ENCODE measurements at regions not wholly inside any gene's neighbourhood (a gene's known extent, or its start where the extent isn't known, plus 50 kb on each side); places are given as distances from the start of the nearest gene placed in this dataset.
"Not testable (repeated sequence)": the region's sequence is repeated elsewhere in the genome, so short reads cannot be mapped to it uniquely, and the experiment has no call there.

DNA sequence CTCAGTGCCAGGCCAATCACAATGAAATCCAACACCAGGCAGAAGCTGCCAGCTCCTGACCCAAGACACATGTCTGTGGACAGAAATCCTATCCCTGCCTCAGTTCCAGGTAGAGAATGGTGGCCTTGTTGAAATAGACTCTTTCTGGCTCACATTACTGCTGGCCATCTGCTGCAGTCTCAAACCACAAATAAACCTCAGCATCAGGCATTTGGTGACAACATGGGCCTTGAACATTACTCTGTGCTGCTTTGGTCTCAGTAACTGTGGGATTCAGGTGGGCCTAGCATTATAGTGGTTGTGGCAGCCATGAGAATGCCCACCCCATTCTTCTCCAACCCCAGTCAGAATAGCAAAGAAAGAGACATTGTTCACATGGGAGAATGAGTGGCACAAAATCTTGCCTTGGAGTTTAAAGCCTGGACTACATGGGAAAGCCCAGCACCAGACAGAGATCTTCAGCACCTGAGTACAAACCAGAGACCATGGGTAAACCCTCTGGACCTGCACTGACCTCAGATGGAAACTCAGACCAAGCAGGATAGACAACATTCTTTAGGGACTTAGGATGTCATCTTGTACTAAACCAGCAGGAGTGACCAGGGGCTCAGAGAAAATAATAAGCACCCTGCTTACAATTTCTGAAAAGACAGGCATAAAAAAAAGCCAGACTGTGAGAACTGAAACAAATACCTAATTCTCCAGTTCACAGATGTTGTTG, 50.4 kb upstream of the TRAM1L1 start:
- Histone ChIP-seq H3K36me3 (ENCODE audit: insufficient read depth, low read length) (no peaks in the 10 kb centered on the region), H3K27me3 (ENCODE audit: insufficient read depth, low read length) (no peaks in the 10 kb centered on the region), H3K4me1 (ENCODE audit: insufficient read depth, low read length) (peaks cover 3% of the 10 kb centered on the region), H2AFZ (ENCODE audit: low read depth, low read length) (no peak overlapping the region), H3K9me3 (ENCODE audit: low read length) (no peaks in the 10 kb centered on the region), H3K4me3 (ENCODE audit: low read length) (no peak overlapping the region)

DNA sequence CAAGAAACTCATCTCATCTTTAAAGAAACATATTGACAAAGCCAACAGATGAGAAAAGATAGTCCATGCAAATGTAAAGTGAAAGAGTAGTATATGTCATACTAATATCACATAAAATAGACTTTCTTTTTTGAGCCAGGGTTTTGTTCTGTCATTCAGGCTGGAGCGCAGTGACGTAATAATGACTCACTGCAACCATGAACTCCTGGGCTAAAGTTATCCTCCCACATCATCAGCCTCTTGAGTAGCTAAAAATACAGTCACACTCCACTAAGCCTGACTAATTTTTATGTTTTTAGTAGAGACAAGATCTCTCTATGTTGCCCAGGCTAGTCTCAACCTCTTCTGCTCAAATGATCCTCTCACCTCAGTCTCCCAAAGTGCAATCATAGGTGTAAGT, 51.8 kb upstream of the TRAM1L1 start:
- Histone ChIP-seq H3K4me1 (ENCODE audit: insufficient read depth, low read length) (peaks cover 3% of the 10 kb centered on the region), H3K27me3 (ENCODE audit: insufficient read depth, low read length) (no peaks in the 10 kb centered on the region), H2AFZ (ENCODE audit: low read depth, low read length) (no peak overlapping the region), H3K9me3 (ENCODE audit: low read length) (no peaks in the 10 kb centered on the region), H3K4me3 (ENCODE audit: low read length) (no peak overlapping the region), H3K36me3 (ENCODE audit: insufficient read depth, low read length) (no peaks in the 10 kb centered on the region)

DNA sequence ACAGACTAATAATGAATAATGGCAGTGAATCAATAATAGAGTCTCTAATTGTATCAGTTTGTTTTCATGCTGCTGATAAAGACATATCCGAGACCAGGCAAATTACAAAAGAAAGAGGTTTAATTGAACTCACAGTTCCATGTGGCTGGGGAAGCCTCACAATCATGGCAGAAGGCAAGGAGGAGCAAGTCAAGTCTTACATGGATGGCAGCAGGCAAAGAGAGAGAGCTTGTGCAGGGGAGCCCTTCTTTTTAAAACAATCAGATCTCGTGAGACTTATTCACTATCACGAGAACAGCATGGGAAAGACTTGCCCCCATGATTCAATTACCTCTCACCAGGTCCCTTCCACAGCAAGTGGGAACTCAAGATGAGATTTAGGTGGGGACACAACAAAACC, 53.4 kb upstream of the TRAM1L1 start:
- H3K4me3 ChIP-seq (ENCODE audit: low read length); H3K9me3 ChIP-seq (ENCODE audit: low read length); H3K27me3 ChIP-seq (ENCODE audit: insufficient read depth, low read length); H3K36me3 ChIP-seq (ENCODE audit: insufficient read depth, low read length); H2AFZ ChIP-seq (ENCODE audit: low read depth, low read length); H3K4me1 ChIP-seq (ENCODE audit: insufficient read depth, low read length): not testable (repeated sequence)

DNA sequence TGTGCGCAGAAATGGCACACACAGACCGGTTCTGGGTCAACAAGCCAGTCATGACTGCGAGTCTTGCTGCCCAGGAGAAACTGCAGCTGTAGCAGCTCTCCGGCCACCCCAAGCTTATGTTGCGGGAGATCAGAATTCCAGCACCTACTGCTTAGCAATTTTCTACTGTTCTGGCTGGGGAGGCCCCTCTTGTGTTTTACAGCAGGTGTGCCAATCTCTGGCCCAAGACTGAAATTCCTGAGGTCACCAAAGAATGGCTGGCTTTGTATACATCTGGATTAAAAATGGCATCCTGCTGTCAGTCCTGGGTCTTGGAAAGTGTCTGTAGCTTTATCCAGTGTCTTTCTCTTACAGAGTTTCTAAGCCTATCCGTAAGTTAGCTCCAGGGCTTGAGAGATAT, 68.9 kb upstream of the TRAM1L1 start:
- Histone ChIP-seq H3K27me3 (ENCODE audit: insufficient read depth, low read length) (no peaks in the 10 kb centered on the region), H3K9me3 (ENCODE audit: low read length) (no peaks in the 10 kb centered on the region), H3K4me3 (ENCODE audit: low read length) (no peak overlapping the region), H3K4me1 (ENCODE audit: insufficient read depth, low read length) (peaks cover 7% of the 10 kb centered on the region), H2AFZ (ENCODE audit: low read depth, low read length) (no peak overlapping the region), H3K36me3 (ENCODE audit: insufficient read depth, low read length) (no peaks in the 10 kb centered on the region)

DNA sequence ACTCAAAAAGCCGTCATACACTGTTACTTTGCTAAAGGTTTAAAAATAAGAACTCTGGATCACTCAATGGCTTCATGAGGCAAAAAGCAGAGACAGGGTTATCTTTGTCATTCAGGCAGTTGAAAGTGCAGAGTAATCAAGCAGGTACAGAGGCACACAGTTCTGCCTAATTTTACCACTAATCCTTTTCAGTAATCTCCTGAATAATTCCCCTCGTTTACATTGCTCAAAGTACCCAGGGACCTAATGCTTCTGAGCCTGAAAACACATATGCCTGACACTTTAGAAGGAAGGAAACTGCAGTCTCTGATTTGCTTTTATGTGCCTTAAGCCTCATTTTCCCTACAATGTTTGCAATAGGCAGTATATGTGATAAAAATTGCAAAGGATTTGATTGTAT, 71.4 kb upstream of the TRAM1L1 start:
- no peak overlapping the region for H2AFZ ChIP-seq (ENCODE audit: low read depth, low read length)
- H3K4me3 ChIP-seq (ENCODE audit: low read length) = no peak overlapping the region
- H3K27me3 ChIP-seq (ENCODE audit: insufficient read depth, low read length) = no peaks in the 10 kb centered on the region
- no peaks in the 10 kb centered on the region for H3K36me3 ChIP-seq (ENCODE audit: insufficient read depth, low read length)
- H3K4me1 ChIP-seq (ENCODE audit: insufficient read depth, low read length) = peaks cover 7% of the 10 kb centered on the region
- H3K9me3 ChIP-seq (ENCODE audit: low read length) = no peaks in the 10 kb centered on the region

DNA sequence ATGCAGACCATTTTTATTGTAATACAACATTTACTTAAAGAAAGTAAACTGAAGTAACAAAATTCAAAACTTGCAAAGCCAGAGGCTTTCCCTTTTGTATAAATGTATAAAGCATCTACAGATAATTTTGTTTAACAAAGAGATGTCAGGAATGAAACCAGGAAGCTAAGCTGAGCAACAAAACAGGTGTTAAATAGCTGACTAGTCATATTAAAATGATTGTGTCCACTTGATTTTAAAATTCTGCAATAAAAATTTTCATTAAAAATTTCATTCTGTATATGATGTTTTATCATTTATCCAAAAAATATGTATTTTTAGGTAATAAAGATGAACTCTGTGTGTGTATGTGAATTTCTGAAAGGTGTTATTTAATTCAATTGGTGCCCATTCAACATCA, 72.0 kb upstream of the TRAM1L1 start:
- no peaks in the 10 kb centered on the region for H3K9me3 ChIP-seq (ENCODE audit: low read length)
- no peak overlapping the region for H2AFZ ChIP-seq (ENCODE audit: low read depth, low read length)
- H3K4me1 ChIP-seq (ENCODE audit: insufficient read depth, low read length) = peaks cover 7% of the 10 kb centered on the region
- no peak overlapping the region for H3K4me3 ChIP-seq (ENCODE audit: low read length)
- no peaks in the 10 kb centered on the region for H3K36me3 ChIP-seq (ENCODE audit: insufficient read depth, low read length)
- no peaks in the 10 kb centered on the region for H3K27me3 ChIP-seq (ENCODE audit: insufficient read depth, low read length)

DNA sequence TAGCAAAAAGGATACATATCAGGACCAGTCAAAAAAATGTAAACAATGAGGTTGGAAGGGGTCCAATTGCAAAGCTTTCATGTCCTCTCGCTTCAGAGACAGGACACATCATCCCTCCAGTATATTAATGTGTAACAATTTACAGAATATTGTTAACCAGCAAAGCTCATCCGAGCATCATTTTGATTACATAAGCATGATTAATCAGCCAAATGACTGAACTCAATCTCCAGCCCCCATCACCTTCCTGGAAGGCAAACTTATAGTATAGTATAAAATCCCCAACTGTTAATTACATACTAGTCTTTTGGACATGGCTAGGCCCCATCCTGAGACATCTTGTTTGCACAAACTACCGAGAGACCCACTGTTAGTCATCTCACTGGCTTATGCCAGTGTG, 77.6 kb upstream of the TRAM1L1 start:
- Histone ChIP-seq H3K4me3 (ENCODE audit: low read length) (no peak overlapping the region), H2AFZ (ENCODE audit: low read depth, low read length) (no peak overlapping the region), H3K27me3 (ENCODE audit: insufficient read depth, low read length) (no peaks in the 10 kb centered on the region)

DNA sequence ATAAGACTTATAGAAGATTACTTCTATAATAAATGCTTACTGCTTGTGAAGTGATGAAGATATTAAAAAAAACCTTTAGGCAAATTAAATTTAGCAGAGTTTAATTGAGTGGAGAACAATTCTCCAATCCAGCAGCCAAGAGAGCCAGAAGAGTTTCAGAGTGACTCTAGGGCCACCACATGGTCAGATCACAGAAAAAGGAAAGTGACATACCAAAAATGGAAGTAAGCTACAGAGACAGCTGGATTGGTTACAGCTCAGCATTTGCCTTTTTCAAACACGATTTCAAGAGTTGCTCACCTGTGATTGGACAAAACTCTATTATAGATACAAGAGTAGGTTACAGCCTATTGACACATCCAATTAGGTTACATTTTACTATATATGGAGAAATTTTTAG, 79.0 kb upstream of the TRAM1L1 start:
- Histone ChIP-seq H3K4me1 (ENCODE audit: insufficient read depth, low read length) (no peaks in the 10 kb centered on the region), H3K27me3 (ENCODE audit: insufficient read depth, low read length) (no peaks in the 10 kb centered on the region), H3K9me3 (ENCODE audit: low read length) (no peaks in the 10 kb centered on the region), H3K4me3 (ENCODE audit: low read length) (no peak overlapping the region), H3K36me3 (ENCODE audit: insufficient read depth, low read length) (no peaks in the 10 kb centered on the region), H2AFZ (ENCODE audit: low read depth, low read length) (no peak overlapping the region)

More for the DNA sequence above, 77.6 kb upstream of the TRAM1L1 start:
- no peaks in the 10 kb centered on the region for H3K9me3 ChIP-seq (ENCODE audit: low read length)
- no peaks in the 10 kb centered on the region for H3K36me3 ChIP-seq (ENCODE audit: insufficient read depth, low read length)
- no peaks in the 10 kb centered on the region for H3K4me1 ChIP-seq (ENCODE audit: insufficient read depth, low read length)

DNA sequence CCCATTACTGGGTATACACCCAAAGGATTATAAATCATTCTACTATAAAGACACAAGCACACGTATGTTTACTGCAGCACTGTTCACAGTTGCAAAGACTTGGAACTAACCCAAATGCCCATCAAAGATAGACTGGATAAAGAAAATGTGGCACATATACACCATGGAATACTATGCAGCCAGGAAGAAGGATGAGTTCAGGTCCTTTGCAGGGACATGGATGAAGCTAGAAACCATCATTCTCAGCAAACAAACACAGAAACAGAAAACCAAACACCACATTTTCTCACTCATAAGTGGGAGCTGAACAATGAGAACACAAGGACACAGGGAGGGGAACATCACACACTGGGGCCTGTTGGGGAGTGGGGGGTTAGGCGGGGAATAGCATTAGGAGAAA, 90.0 kb upstream of the TRAM1L1 start:
- H3K36me3 ChIP-seq (ENCODE audit: insufficient read depth, low read length); H3K4me1 ChIP-seq (ENCODE audit: insufficient read depth, low read length); H2AFZ ChIP-seq (ENCODE audit: low read depth, low read length); H3K4me3 ChIP-seq (ENCODE audit: low read length); H3K9me3 ChIP-seq (ENCODE audit: low read length); H3K27me3 ChIP-seq (ENCODE audit: insufficient read depth, low read length): not testable (repeated sequence)

DNA sequence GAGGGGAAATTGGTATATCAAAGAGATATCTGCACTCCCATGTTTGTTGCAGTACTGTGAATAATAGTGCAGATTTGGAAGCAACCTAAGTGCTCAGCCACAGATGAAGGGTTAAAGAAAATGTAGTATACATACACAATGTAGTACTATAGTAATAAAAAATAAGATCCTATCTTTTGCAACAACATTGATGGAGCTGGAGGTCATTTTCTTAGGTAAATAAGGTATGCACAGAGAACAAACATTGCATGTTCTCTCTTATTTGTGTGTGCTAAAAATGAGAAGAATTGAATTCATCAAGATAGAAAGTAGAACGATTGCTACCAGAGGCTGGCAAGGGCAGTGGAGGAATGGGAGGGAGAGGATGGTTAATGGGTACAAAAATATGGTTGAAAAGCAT, 117.9 kb upstream of the TRAM1L1 start:
- no peaks in the 10 kb centered on the region for H3K36me3 ChIP-seq (ENCODE audit: insufficient read depth, low read length)
- H2AFZ ChIP-seq (ENCODE audit: low read depth, low read length) = no peak overlapping the region
- no peaks in the 10 kb centered on the region for H3K4me1 ChIP-seq (ENCODE audit: insufficient read depth, low read length)

DNA sequence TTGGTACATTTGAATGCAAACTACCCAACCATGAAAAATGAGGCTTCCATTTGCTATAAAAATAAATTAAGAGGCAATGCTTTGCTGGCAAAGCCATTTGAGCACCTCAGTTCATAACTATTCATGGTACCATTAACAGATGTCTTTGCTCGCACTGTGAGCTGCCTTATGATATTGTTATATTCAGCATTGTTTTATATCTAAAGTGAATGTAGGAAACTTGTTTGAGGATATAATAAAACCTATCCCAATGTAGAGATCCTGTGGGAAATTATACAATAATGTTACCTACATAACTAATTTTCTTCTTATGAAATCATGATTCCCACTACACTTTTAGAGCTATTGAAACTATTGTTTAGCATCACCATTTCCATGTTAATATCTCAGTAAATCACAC, 125.2 kb upstream of the TRAM1L1 start:
- H3K9me3 ChIP-seq (ENCODE audit: low read length) = no peaks in the 10 kb centered on the region
- no peak overlapping the region for H2AFZ ChIP-seq (ENCODE audit: low read depth, low read length)
- no peaks in the 10 kb centered on the region for H3K4me1 ChIP-seq (ENCODE audit: insufficient read depth, low read length)
- H3K27me3 ChIP-seq (ENCODE audit: insufficient read depth, low read length) = no peaks in the 10 kb centered on the region
- H3K4me3 ChIP-seq (ENCODE audit: low read length) = no peak overlapping the region
- no peaks in the 10 kb centered on the region for H3K36me3 ChIP-seq (ENCODE audit: insufficient read depth, low read length)

More for the DNA sequence above, 117.9 kb upstream of the TRAM1L1 start:
- Histone ChIP-seq H3K4me3 (ENCODE audit: low read length) (no peak overlapping the region), H3K27me3 (ENCODE audit: insufficient read depth, low read length) (no peaks in the 10 kb centered on the region), H3K9me3 (ENCODE audit: low read length) (no peaks in the 10 kb centered on the region)

DNA sequence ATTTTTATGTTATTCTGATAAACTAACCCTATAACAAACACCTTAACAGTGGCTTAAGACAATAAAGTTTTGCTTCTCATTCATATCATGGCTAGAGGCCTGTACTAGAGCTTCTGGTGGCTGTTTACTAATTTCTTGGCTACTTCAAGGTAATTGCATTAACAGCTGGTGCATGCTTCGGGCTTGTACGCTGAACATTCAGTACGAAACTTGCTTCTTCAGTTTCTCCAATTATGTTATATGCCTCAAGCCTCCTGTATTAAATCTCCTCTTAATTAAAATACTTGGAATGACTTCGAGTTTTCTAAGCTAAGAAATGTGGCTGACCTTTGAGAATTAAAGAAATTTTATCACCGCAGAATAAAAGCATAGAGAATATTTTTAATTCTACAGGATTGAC, 138.9 kb upstream of the TRAM1L1 start:
- Histone ChIP-seq H2AFZ (ENCODE audit: low read depth, low read length) (no peak overlapping the region), H3K4me1 (ENCODE audit: insufficient read depth, low read length) (no peaks in the 10 kb centered on the region), H3K27me3 (ENCODE audit: insufficient read depth, low read length) (no peaks in the 10 kb centered on the region), H3K9me3 (ENCODE audit: low read length) (no peaks in the 10 kb centered on the region), H3K36me3 (ENCODE audit: insufficient read depth, low read length) (no peaks in the 10 kb centered on the region), H3K4me3 (ENCODE audit: low read length) (no peak overlapping the region)

DNA sequence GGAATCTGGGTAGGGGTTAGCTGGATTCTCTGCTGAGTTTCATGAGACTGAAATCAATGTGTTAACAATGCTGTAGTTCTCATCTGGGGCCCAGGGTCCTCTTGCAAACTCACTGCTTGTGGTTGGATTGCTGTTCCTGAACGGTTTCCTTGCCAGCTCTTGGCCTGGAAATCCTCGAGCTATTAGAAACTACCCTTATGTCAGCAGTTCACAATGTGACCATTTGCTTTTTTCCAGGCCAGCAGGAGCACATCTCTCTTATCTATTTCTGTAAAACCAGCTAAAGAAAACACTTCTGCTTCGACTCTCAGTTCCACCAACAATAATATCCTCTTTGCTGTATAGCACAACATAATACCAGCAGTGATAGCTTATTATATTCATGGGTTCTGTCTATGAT, 140.1 kb upstream of the TRAM1L1 start:
- H3K4me1 ChIP-seq (ENCODE audit: insufficient read depth, low read length) = no peaks in the 10 kb centered on the region
- no peaks in the 10 kb centered on the region for H3K36me3 ChIP-seq (ENCODE audit: insufficient read depth, low read length)
- H3K9me3 ChIP-seq (ENCODE audit: low read length) = no peaks in the 10 kb centered on the region
- H3K4me3 ChIP-seq (ENCODE audit: low read length) = no peak overlapping the region
- no peak overlapping the region for H2AFZ ChIP-seq (ENCODE audit: low read depth, low read length)
- H3K27me3 ChIP-seq (ENCODE audit: insufficient read depth, low read length) = no peaks in the 10 kb centered on the region

DNA sequence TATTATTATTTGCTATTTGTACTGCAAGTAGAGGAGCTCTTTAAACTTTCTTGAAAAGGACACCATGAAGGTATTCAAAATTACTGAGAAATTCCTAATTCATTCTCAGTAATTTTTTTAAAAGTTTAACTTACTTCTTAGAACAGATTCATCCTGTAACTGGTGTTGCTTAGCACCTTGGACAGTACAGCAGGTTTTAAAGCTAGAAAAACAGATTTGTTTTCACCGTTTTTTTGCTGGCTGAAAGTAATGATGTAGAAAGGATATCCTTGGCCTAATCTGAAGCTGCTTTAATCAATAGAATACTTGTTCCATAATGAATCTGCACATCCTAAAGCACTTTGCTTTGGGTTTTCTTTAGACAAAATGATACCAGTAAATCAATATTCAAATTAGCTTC, 142.5 kb upstream of the TRAM1L1 start:
- Histone ChIP-seq H3K27me3 (ENCODE audit: insufficient read depth, low read length) (no peaks in the 10 kb centered on the region), H3K9me3 (ENCODE audit: low read length) (no peaks in the 10 kb centered on the region), H3K4me1 (ENCODE audit: insufficient read depth, low read length) (no peaks in the 10 kb centered on the region), H3K4me3 (ENCODE audit: low read length) (no peak overlapping the region), H3K36me3 (ENCODE audit: insufficient read depth, low read length) (no peaks in the 10 kb centered on the region), H2AFZ (ENCODE audit: low read depth, low read length) (no peak overlapping the region)

Data from neuron (in vitro differentiated cells).